ENCODE measurements at regions not wholly inside any gene's neighbourhood (a gene's known extent, or its start where the extent isn't known, plus 50 kb on each side); places are given as distances from the start of the nearest gene placed in this dataset.

- TF ChIP-seq, protein P1, sequence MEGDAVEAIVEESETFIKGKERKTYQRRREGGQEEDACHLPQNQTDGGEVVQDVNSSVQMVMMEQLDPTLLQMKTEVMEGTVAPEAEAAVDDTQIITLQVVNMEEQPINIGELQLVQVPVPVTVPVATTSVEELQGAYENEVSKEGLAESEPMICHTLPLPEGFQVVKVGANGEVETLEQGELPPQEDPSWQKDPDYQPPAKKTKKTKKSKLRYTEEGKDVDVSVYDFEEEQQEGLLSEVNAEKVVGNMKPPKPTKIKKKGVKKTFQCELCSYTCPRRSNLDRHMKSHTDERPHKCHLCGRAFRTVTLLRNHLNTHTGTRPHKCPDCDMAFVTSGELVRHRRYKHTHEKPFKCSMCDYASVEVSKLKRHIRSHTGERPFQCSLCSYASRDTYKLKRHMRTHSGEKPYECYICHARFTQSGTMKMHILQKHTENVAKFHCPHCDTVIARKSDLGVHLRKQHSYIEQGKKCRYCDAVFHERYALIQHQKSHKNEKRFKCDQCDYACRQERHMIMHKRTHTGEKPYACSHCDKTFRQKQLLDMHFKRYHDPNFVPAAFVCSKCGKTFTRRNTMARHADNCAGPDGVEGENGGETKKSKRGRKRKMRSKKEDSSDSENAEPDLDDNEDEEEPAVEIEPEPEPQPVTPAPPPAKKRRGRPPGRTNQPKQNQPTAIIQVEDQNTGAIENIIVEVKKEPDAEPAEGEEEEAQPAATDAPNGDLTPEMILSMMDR (IDR thresholded peaks at IDR 0.05 in 4 of 5, conservative IDR thresholded peaks at IDR 0.05 in 1 of 5), result no peak
- no peak for TF ChIP-seq POLR2A (IDR thresholded peaks at IDR 0.05)
Measured at GRCh38 chr6:121504227-121504626, 68.8 kb downstream of the GJA1 start.
